Psoas muscle (tissue), 7 donors: ENCODE measurements at regions not wholly inside any gene's neighbourhood (a gene's known extent, or its start where the extent isn't known, plus 50 kb on each side); places are given as distances from the start of the nearest gene placed in this dataset.

Experiments
- ATAC-seq, 4 donors: fragments of 200-7000 bp; cut with Tn5 transposase; one replicate each; pipeline ENCODE4 v1.9.1; 2020; ENCODE audit warnings: moderate library complexity in 3 of 4, mild to moderate bottlenecking in 2 of 4
- DNase-seq, 2 donors: peaks; one replicate each; pipeline ENCODE4 v3.0.0-alpha.2; 2020
- H3K27ac ChIP-seq: fragments of 200-600 bp; one replicate; pipeline ENCODE4 v1.8.0; 2022
- H3K27me3 ChIP-seq, 3 donors: fragments of 200-600 bp in 1 of 3; one replicate each; pipeline versions ENCODE4 v1.6.1 to v1.8.0; 2013 to 2022; ENCODE audit warnings: low read length in 2 of 3, mild to moderate bottlenecking in 2 of 3, moderate library complexity in 1 of 3; ENCODE audit not compliant: insufficient read depth in 3 of 3
- H3K36me3 ChIP-seq, 2 donors: fragments of 200-600 bp in 1 of 2; one replicate each; pipeline versions ENCODE4 v1.6.1 to v1.8.0; 2013 to 2022; ENCODE audit warnings: low read depth in 1 of 2, mild to moderate bottlenecking in 1 of 2, moderate library complexity in 1 of 2; ENCODE audit not compliant: insufficient read depth in 1 of 2
- H3K4me1 ChIP-seq: fragments of 200-600 bp; one replicate; pipeline ENCODE4 v1.8.0; 2022
- H3K4me3 ChIP-seq: fragments of 200-600 bp; one replicate; pipeline ENCODE4 v1.8.0; 2022; ENCODE audit warnings: mild to moderate bottlenecking
- H3K9me3 ChIP-seq: fragments of 200-600 bp; one replicate; pipeline ENCODE4 v1.8.0; 2022
- WGBS, 3 donors: extraction: QIAGEN DNeasy Blood & Tissue Kit; methylation state at CpG; one replicate each; pipeline versions ENCODE4 v1.1.6 to v1.1.7; 2013; 5-methylcytosine and 5-hydroxymethylcytosine counted together
- intact Hi-C, 2 donors: fragments of 100-400 bp; cut with DNase I; formaldehyde crosslinking; loops; one replicate each; pipeline versions ENCODE4 v1.11.0 to v1.14.2; 2022
- TF ChIP-seq, protein P1 (sequence below): fragments of 200-600 bp; IDR thresholded peaks from one replicate; pipeline ENCODE4 v1.8.0; 2022; ENCODE audit warnings: antibody characterized with exemption
- donor health status: healthy with polysubstance abuse.
- donor health status: DM: no; HTN: no; CAD: no; lungs with moderate emphysema.
- donor health status: Bipolar disorder and iron deficiency.
- donor health status: healthy.
- donor health status: DM: yes; HTN: yes; CAD: no.
- donor health status: DM: no; HTN: no; CAD: no.
- donor health status: DM: yes; HTN: yes; CAD: no.

DNA sequence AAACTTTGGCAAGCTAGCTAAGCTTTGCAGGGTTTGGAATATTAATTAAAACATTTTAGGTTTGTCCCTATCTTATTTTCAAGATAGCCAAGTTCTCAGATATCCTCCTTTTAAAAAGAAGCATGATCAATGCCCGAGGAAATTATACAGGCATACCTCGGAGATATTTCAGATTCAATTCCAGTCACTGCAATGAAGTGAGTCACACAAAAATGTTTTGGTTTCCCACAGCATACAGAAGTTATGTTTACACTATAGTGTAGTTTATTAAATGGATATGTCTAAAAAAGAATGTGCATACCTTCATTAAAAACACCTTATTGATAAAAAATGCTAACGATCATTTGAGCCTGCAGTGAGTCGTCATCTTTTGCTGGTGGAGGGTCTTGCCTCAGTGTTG, 382.9 kb upstream of the NPVF start:
- Histone ChIP-seq H3K27me3 (no peaks in the 10 kb centered on the region), H3K9me3 (peaks cover 12% of the 10 kb centered on the region), H3K4me3 (no peak overlapping the region), H3K36me3 (no peaks in the 10 kb centered on the region), H3K4me1 (no peaks in the 10 kb centered on the region), H3K27ac (no peak overlapping the region)
- 94 to 95% (median 95%) methylated on average over 4 of the region's 4 CpGs for WGBS, 3 donors
- DNase-seq (no peak), ATAC-seq (no peak)
- intact Hi-C loops: no loop called here
- TF ChIP-seq, protein P1, sequence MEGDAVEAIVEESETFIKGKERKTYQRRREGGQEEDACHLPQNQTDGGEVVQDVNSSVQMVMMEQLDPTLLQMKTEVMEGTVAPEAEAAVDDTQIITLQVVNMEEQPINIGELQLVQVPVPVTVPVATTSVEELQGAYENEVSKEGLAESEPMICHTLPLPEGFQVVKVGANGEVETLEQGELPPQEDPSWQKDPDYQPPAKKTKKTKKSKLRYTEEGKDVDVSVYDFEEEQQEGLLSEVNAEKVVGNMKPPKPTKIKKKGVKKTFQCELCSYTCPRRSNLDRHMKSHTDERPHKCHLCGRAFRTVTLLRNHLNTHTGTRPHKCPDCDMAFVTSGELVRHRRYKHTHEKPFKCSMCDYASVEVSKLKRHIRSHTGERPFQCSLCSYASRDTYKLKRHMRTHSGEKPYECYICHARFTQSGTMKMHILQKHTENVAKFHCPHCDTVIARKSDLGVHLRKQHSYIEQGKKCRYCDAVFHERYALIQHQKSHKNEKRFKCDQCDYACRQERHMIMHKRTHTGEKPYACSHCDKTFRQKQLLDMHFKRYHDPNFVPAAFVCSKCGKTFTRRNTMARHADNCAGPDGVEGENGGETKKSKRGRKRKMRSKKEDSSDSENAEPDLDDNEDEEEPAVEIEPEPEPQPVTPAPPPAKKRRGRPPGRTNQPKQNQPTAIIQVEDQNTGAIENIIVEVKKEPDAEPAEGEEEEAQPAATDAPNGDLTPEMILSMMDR: no peak

DNA sequence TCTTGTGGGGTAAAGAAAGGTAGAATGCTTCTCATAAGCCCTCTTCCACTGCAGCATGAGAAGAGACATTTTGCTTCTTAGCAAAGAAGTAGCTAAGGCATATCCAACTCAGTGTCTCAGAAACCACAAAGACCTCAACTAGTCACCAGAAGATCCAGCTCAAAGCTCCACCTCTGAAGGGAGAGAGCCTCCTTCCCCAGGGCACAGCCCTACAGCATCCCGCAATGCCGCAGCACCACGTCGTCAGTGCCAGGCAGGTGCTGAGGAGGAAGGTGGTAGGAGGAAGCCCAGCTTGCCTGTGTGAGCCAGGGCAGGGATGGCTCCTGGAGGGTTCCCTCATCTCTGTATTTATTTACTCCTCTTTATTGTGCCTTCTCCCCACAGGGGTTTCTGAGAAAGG, 385.6 kb upstream of the NPVF start:
- H3K27ac ChIP-seq: no peak overlapping the region
- TF ChIP-seq, protein P1: no peak
- DNase-seq (no peak), ATAC-seq (no peak)
- 91 to 95% (median 94%) methylated on average over 4 of the region's 4 CpGs for WGBS, 3 donors
- intact Hi-C loops: no loop called here
- peaks cover 9% of the 10 kb centered on the region for H3K4me1 ChIP-seq
- H3K9me3 ChIP-seq: peaks cover 12% of the 10 kb centered on the region
- H3K4me3 ChIP-seq: no peak overlapping the region
- H3K36me3 ChIP-seq: no peaks in the 10 kb centered on the region
- H3K27me3 ChIP-seq: no peaks in the 10 kb centered on the region

DNA sequence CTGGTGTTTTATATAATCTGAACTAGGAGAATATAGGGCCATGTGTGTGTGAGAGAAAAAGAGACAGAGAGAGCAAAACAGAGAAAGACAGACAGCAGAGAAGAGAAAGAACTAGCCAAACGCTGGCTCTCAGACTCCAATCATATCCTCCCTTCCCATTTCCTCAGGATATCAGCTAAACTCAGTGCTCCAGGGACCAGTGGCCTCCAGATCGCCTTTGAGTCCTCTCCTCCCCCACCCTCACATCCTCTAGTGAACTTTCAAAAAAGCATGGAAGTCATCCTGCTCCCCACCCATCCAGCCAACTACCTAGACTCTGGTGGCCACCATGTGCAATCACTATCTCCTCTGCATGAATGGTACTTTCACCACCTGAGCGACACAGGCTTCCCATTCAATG, 386.1 kb upstream of the NPVF start:
- H3K36me3 ChIP-seq: no peaks in the 10 kb centered on the region
- no peak overlapping the region for H3K4me3 ChIP-seq
- H3K27me3 ChIP-seq: no peaks in the 10 kb centered on the region
- intact Hi-C loops: no loop called here
- no peak for DNase-seq
- TF ChIP-seq, protein P1: no peak
- no peak for ATAC-seq
- H3K4me1 ChIP-seq: peaks cover 9% of the 10 kb centered on the region
- peaks cover 12% of the 10 kb centered on the region for H3K9me3 ChIP-seq
- no peak overlapping the region for H3K27ac ChIP-seq
- WGBS, 3 donors: 67 to 77% (median 77%) methylated on average over 3 of the region's 3 CpGs

DNA sequence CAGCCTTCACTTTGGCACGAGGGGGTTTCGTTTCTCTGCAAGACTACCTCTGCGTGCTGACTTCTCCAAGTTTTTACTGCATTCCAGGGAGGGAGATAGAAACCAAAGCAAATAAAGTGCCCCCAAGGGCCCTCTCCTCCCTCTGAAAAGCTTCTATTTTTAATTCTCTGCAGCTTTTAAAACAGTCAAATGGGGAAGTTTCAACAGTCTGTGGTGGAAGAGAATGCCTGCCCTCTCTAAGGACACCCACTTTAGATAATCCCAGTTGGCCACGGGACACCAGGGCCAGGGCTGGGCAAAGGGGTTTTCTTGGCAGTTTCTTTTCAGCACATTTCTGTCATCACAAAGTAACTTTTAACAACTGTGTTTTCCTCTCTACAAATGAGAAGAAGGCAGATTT, 386.7 kb upstream of the NPVF start:
- Histone ChIP-seq H3K27ac (no peak overlapping the region), H3K36me3 (no peaks in the 10 kb centered on the region), H3K9me3 (peaks cover 12% of the 10 kb centered on the region), H3K27me3 (no peaks in the 10 kb centered on the region), H3K4me1 (peaks cover 9% of the 10 kb centered on the region), H3K4me3 (no peak overlapping the region)
- intact Hi-C loops: loop anchor here in 1 of 2 donors (5.0 kb wide), 1 partner anchor 47 kb away; no protein-coding TSS in a partner anchor
- no peak for ATAC-seq
- WGBS, 3 donors: 57 to 75% (median 68%) methylated on average over 4 of the region's 4 CpGs
- no peak for DNase-seq
- TF ChIP-seq, protein P1: no peak

DNA sequence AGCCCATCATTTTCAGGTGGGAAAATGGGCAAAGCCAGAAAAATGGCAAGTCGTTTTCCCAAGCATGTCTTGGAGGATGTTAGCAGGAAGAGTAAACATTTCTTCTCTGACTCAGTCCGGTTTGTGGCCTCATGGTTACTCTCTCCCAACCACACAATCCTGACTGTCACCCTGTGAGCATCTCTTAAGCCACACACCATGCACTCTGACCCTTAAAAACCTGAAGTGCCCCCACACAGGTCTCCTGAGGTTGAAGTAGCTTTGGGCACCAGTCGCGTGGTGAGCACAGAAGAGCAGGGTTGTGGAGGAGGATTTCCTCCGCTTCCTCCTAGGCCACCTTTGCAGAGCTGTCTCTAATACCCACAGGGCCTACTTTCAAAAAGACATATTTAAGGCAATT, 387.3 kb upstream of the NPVF start:
- WGBS, 3 donors: 77 to 88% (median 84%) methylated on average over 5 of the region's 5 CpGs
- DNase-seq (no peak), ATAC-seq (no peak)
- Histone ChIP-seq H3K9me3 (peaks cover 12% of the 10 kb centered on the region), H3K27ac (no peak overlapping the region), H3K4me1 (peaks cover 9% of the 10 kb centered on the region), H3K36me3 (no peaks in the 10 kb centered on the region), H3K4me3 (no peak overlapping the region), H3K27me3 (no peaks in the 10 kb centered on the region)
- intact Hi-C loops: loop anchor here in 1 of 2 donors (5.0 kb wide), 1 partner anchor 47 kb away; no protein-coding TSS in a partner anchor
- TF ChIP-seq, protein P1: no peak
